HCT116 (cell line): ENCODE measurements at regions not wholly inside any gene's neighbourhood (a gene's known extent, or its start where the extent isn't known, plus 50 kb on each side); places are given as distances from the start of the nearest gene placed in this dataset.

ENCODE experiments used
- ATAC-seq: fragments of 200-7000 bp; cut with Tn5 transposase; 2 replicates; pipeline ENCODE4 v1.9.1; 2020; ENCODE audit warnings: mild to moderate bottlenecking, moderate library complexity
- BruUV-seq: library from RNA; stranded (reverse); fragments of 400-500 nt; replicated peaks from 2 replicates; lab custom pipeline; 2021; lab: Mats Ljungman, UMichigan
- CTCF ChIA-PET: fragments of 300-600 bp; sonication (Branson Sonifier 250); formaldehyde crosslinking; loops from one replicate; lab custom pipeline; 2021; ENCODE audit warnings: antibody characterized with exemption; lab: Charles Lee
- POLR2A ChIA-PET: fragments of 300-600, 350-600 bp; sonication (Branson Sonifier 250); formaldehyde crosslinking; loops from one replicate; lab custom pipeline; 2021; ENCODE audit warnings: antibody characterized with exemption; lab: Charles Lee
- RAD21 ChIA-PET, 2 experiments: fragments of 300-600 bp; sonication (Branson Sonifier 250); formaldehyde crosslinking; loops; one replicate each; lab custom pipeline; 2023; ENCODE audit warnings: low total read pairs in 2 of 2; ENCODE audit not compliant: uncharacterized antibody in 2 of 2, unreplicated experiment in 2 of 2, low non-redundant PET in 1 of 2; lab: Charles Lee
- DNase-seq: peaks from one replicate; pipeline ENCODE4 v3.0.0-alpha.2; 2010; ENCODE audit warnings: low read depth, low spot score
- H2AFZ ChIP-seq: fragments of 200-600 bp; shearing (Covaris generic), sonication (generic); 2 replicates; pipeline ENCODE4 v1.6.1; 2017; ENCODE audit warnings: low read depth, mixed run types, mixed read lengths, antibody characterized with exemption, low read length; ENCODE audit not compliant: poor library complexity, severe bottlenecking
- H3K27ac ChIP-seq: 2 replicates; pipeline ENCODE4 v1.5.1; 2012; ENCODE audit warnings: low read depth, low read length
- H3K27me3 ChIP-seq: fragments of 200-600 bp; sonication (generic); 2 replicates; pipeline ENCODE4 v1.6.1; 2016; ENCODE audit warnings: mixed run types, low read length, mixed read lengths; ENCODE audit not compliant: insufficient read depth
- H3K36me3 ChIP-seq, 2 experiments: fragments of 200-500 bp in 1 of 2; fragments of 200-600 bp in 1 of 2; sonication (Bioruptor generic) in 1 of 2; sonication (generic) in 1 of 2; 2 replicates each; pipeline versions ENCODE4 v1.5.1 to v1.6.1; 2014 to 2016; ENCODE audit warnings: low read length in 2 of 2, inconsistent platforms in 1 of 2, mixed read lengths in 1 of 2, mixed run types in 1 of 2; ENCODE audit not compliant: insufficient read depth in 2 of 2, control insufficient read depth in 1 of 2
- H3K4me1 ChIP-seq, 2 experiments: fragments of 200-600 bp in 1 of 2; sonication (generic) in 1 of 2; 2 replicates each; pipeline versions ENCODE4 v1.5.1 to v1.6.1; 2012 to 2017; ENCODE audit warnings: low read length in 2 of 2, inconsistent platforms in 1 of 2, mild to moderate bottlenecking in 1 of 2, mixed read lengths in 1 of 2, mixed run types in 1 of 2, moderate library complexity in 1 of 2; ENCODE audit not compliant: insufficient read depth in 2 of 2, control insufficient read depth in 1 of 2
- H3K4me2 ChIP-seq: fragments of 200-600 bp; sonication (generic); 2 replicates; pipeline ENCODE4 v1.6.1; 2017; ENCODE audit warnings: mixed run types, low read length, mixed read lengths
- H3K4me3 ChIP-seq, 2 experiments: fragments of 200-600 bp in 1 of 2; sonication (generic) in 1 of 2; replicated peaks in 1 of 2; 2 replicates each; pipeline ENCODE4 v1.5.1; 2011 to 2016; ENCODE audit warnings: low read length in 2 of 2, control low read depth in 1 of 2, low read depth in 1 of 2, mild to moderate bottlenecking in 1 of 2, mixed read lengths in 1 of 2, mixed run types in 1 of 2
- H3K79me2 ChIP-seq: fragments of 200-600 bp; sonication (generic); 2 replicates; pipeline ENCODE4 v1.6.1; 2017; ENCODE audit warnings: mild to moderate bottlenecking, mixed run types, low read length, moderate library complexity, mixed read lengths; ENCODE audit not compliant: insufficient read depth
- H3K9ac ChIP-seq: fragments of 200-600 bp; sonication (generic); 2 replicates; pipeline ENCODE4 v1.6.1; 2016; ENCODE audit warnings: low read length, mixed read lengths
- H3K9me2 ChIP-seq: fragments of 200-600 bp; sonication (generic), shearing (Covaris generic); 2 replicates; pipeline ENCODE4 v1.6.1; 2017; ENCODE audit warnings: mixed run types, mild to moderate bottlenecking, moderate library complexity; ENCODE audit not compliant: insufficient read depth
- H3K9me3 ChIP-seq, 2 experiments: fragments of 200-500 bp in 1 of 2; fragments of 200-600 bp in 1 of 2; sonication (Bioruptor generic) in 1 of 2; sonication (generic) in 1 of 2; 2 replicates each; pipeline ENCODE4 v1.6.1; 2014 to 2017; ENCODE audit warnings: low read length in 2 of 2, mixed read lengths in 2 of 2, inconsistent platforms in 1 of 2, low read depth in 1 of 2, mild to moderate bottlenecking in 1 of 2, mixed run types in 1 of 2, moderate library complexity in 1 of 2; ENCODE audit not compliant: control insufficient read depth in 1 of 2, insufficient read depth in 1 of 2
- H4K20me1 ChIP-seq: fragments of 200-600 bp; sonication (generic), shearing (Covaris generic); 2 replicates; pipeline ENCODE4 v1.6.1; 2017; ENCODE audit warnings: mixed run types, mild to moderate bottlenecking, moderate library complexity; ENCODE audit not compliant: insufficient read depth
- ATF3 ChIP-seq: IDR thresholded peaks from 2 replicates; pipeline ENCODE4 v1.6.1; 2012
- CBX3 ChIP-seq: IDR thresholded peaks from 2 replicates; pipeline ENCODE4 v1.6.1; 2012; ENCODE audit warnings: low read depth
- CEBPB ChIP-seq: IDR thresholded peaks from 2 replicates; pipeline ENCODE4 v1.6.1; 2012; ENCODE audit warnings: low read depth
- CTCF ChIP-seq, 3 experiments: fragments of 200-600 bp in 1 of 3; sonication (generic) in 1 of 3; IDR thresholded peaks in 2 of 3; conservative IDR thresholded peaks in 1 of 3; 2 replicates each; pipeline ENCODE4 v1.5.1; 2012 to 2017; ENCODE audit warnings: low read depth in 2 of 3, low read length in 2 of 3, antibody characterized with exemption in 1 of 3, borderline replicate concordance in 1 of 3, control low read depth in 1 of 3, mild to moderate bottlenecking in 1 of 3, mixed read lengths in 1 of 3, mixed run types in 1 of 3, moderate library complexity in 1 of 3; ENCODE audit not compliant: insufficient read depth in 1 of 3
- EGR1 ChIP-seq: IDR thresholded peaks from 2 replicates; pipeline ENCODE4 v1.6.1; 2012; ENCODE audit warnings: low read depth
- ELF1 ChIP-seq: IDR thresholded peaks from 2 replicates; pipeline ENCODE4 v1.6.1; 2012; ENCODE audit warnings: low read depth, borderline replicate concordance
- EZH2 ChIP-seq: fragments of 200-600 bp; sonication (generic); IDR thresholded peaks from 2 replicates; pipeline ENCODE4 v1.6.1; 2017; ENCODE audit warnings: antibody characterized with exemption, mixed run types
- FOSL1 ChIP-seq: IDR thresholded peaks from 2 replicates; pipeline ENCODE4 v1.6.1; 2012; ENCODE audit warnings: low read depth
- MAX ChIP-seq: IDR thresholded peaks from 2 replicates; pipeline ENCODE4 v1.6.1; 2012
- POLR2A ChIP-seq: IDR thresholded peaks from 2 replicates; pipeline ENCODE4 v1.7.0; 2011; ENCODE audit warnings: borderline replicate concordance; ENCODE audit not compliant: insufficient read depth, insufficient read length; ENCODE audit errors: extremely low read depth
- RAD21 ChIP-seq: IDR thresholded peaks from 2 replicates; pipeline ENCODE4 v1.6.1; 2012; ENCODE audit warnings: low read depth, mild to moderate bottlenecking
- REST ChIP-seq: IDR thresholded peaks from 2 replicates; pipeline ENCODE4 v1.6.1; 2012; ENCODE audit warnings: low read depth
- TCF7L2 ChIP-seq: IDR thresholded peaks from 2 replicates; pipeline ENCODE4 v1.7.0; 2011; ENCODE audit warnings: borderline replicate concordance, inconsistent platforms; ENCODE audit not compliant: insufficient read depth, insufficient read length; ENCODE audit errors: extremely low read depth
- intact Hi-C: fragments of 100-400 bp; cut with micrococcal nuclease; formaldehyde crosslinking; loops from 2 replicates; pipeline ENCODE4 v1.10.0; 2022

- Histone ChIP-seq H3K4me2 (no peak overlapping the region), H4K20me1 (no peaks in the 10 kb centered on the region), H3K79me2 (no peaks in the 10 kb centered on the region), H3K9me3 (no peaks in the 10 kb centered on the region), H3K9me2 (no peaks in the 10 kb centered on the region), H3K27me3 (no peaks in the 10 kb centered on the region), H3K4me3 (no peak overlapping the region), H3K9ac (no peak overlapping the region), H2AFZ (no peak overlapping the region), H3K27ac (no peak overlapping the region), H3K36me3 (no peaks in the 10 kb centered on the region), H3K4me1 (no peaks in the 10 kb centered on the region)
- BruUV-seq: no TSS peak
- TF ChIP-seq MAX (no peak), FOSL1 (no peak), CTCF (IDR thresholded peaks at IDR 0.05 in 2 of 3, conservative IDR thresholded peaks at IDR 0.05 in 1 of 3; ENCODE audit: borderline replicate concordance in 1 of 3, insufficient read depth in 1 of 3, low read depth in 2 of 3, low read length in 2 of 3) (no peak), EGR1 (no peak), ATF3 (no peak), RAD21 (no peak), TCF7L2 (no peak), POLR2A (no peak), CEBPB (no peak), EZH2 (no peak), ELF1 (no peak), REST (no peak), CBX3 (no peak)
- ChIA-PET RAD21 (no interaction called here), CTCF (interaction anchor here (0.7 kb wide), 1 partner anchor 456 kb away, joined by 3 read pairs; no protein-coding TSS in a partner anchor), POLR2A (no interaction called here)
- DNase-seq (no peak), ATAC-seq (no peak)
- intact Hi-C loops: no loop called here
Measured at GRCh38 chr17:55909776-55910175, 158.9 kb downstream of the PCTP start.
